22Rv1 (cell line): ENCODE measurements at regions not wholly inside any gene's neighbourhood (a gene's known extent, or its start where the extent isn't known, plus 50 kb on each side); places are given as distances from the start of the nearest gene placed in this dataset.
"Not testable (repeated sequence)": the region's sequence is repeated elsewhere in the genome, so short reads cannot be mapped to it uniquely, and the experiment has no call there.

ENCODE experiments used
- H3K27ac ChIP-seq: fragments of 450-650 bp; 2 replicates; pipeline ENCODE4 v1.5.1; 2017
- ZFX ChIP-seq: fragments of 450-650 bp; IDR thresholded peaks from 2 replicates; pipeline ENCODE4 v1.6.1; 2017; ENCODE audit warnings: antibody characterized with exemption, borderline replicate concordance
- TF ChIP-seq, protein P1 (sequence below): fragments of 450-650 bp; IDR thresholded peaks from 2 replicates; pipeline ENCODE4 v1.5.1; 2017; ENCODE audit warnings: mild to moderate bottlenecking

DNA sequence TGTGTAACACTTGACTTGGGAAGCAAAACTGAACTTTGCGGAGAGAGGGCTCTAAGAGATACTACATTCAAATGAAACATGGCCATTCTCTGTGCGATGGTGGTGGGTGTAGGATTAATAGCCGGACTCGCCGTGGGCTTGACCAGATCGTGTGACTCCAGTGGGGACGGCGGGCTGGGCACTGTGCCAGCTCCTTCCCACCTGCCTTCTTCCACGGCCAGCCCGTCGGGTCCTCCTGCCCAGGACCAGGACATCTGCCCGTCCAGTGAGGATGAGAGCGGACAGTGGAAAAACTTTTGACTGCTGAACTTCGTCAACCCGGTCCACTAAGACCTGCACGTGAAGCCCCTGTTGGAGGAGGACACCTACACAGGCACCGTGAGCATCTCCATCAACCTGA, 137.4 kb downstream of the OR4C45 start:
- no peak overlapping the region for H3K27ac ChIP-seq
- TF ChIP-seq ZFX: no peak
- TF ChIP-seq, protein P1, sequence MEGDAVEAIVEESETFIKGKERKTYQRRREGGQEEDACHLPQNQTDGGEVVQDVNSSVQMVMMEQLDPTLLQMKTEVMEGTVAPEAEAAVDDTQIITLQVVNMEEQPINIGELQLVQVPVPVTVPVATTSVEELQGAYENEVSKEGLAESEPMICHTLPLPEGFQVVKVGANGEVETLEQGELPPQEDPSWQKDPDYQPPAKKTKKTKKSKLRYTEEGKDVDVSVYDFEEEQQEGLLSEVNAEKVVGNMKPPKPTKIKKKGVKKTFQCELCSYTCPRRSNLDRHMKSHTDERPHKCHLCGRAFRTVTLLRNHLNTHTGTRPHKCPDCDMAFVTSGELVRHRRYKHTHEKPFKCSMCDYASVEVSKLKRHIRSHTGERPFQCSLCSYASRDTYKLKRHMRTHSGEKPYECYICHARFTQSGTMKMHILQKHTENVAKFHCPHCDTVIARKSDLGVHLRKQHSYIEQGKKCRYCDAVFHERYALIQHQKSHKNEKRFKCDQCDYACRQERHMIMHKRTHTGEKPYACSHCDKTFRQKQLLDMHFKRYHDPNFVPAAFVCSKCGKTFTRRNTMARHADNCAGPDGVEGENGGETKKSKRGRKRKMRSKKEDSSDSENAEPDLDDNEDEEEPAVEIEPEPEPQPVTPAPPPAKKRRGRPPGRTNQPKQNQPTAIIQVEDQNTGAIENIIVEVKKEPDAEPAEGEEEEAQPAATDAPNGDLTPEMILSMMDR: no peak

DNA sequence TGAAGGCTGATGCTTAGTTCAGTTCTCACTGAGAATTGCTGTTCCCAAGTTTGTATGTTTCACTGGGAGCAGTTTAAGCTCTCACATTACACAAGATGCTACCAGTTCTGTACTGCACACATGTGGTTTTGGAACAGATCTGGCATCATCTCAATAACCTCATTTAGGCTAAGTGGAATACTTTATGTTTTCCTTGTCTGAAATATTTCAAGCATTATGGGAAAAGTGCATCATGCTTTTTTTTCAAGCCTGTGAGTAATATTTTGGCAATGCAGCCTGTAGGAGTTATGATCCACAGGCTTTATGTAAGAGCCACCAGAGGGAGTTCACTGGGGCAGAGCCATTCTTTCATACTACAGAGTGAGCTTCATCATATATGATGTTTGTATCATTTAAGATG, 141.5 kb downstream of the OR4C45 start:
- H3K27ac ChIP-seq: no peak overlapping the region
- TF ChIP-seq, protein P1: peak; percentile 54
- TF ChIP-seq ZFX: no peak

- TF ChIP-seq ZFX: no peak
- TF ChIP-seq, protein P1: no peak
These were observed 142.3 kb downstream of the OR4C45 start for GRCh38 chr11:50174975-50175374.

DNA sequence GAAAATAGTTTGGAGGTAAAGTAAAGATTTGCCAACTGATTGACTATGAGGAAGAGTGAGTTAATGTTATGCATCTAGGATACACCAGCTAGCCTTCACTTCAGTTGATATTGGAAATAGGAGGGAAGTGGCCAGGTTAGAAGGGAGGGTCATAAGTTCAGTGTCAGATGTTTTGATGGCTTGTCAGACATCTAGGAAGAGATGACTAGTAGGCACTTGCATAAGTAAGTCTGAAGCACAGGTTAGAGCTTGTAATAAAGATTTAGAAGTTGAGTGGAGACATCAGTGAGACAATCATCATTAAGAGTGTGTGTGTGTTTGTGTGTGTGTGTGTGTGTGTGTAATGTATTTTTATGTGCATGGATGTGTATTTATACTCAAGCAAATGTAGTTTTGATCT, 146.1 kb downstream of the OR4C45 start:
- TF ChIP-seq ZFX: no peak
- TF ChIP-seq, protein P1: no peak
- no peak overlapping the region for H3K27ac ChIP-seq

More at GRCh38 chr11:50174975-50175374, 142.3 kb downstream of the OR4C45 start:
- no peak overlapping the region for H3K27ac ChIP-seq

DNA sequence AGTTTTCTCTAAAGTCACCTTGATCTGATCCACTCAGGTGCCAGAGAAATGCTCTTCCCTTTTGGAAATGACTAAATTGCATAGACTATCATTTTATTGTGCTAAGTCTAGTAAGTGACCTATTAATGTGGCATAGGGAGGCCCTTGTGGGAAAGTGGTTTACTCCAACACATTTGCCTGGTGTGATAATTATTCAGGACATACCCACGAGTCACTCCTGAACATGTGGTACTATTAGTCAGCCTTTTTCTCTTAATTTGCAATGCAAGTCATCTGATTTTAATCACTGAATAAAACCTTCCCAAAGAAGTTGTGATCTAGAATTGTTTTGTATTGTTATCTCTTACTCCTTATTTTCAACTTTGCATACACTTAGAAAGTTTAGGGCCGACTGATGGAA, 148.7 kb downstream of the OR4C45 start:
- H3K27ac ChIP-seq: no peak overlapping the region
- TF ChIP-seq, protein P1: no peak
- no peak for TF ChIP-seq ZFX

- TF ChIP-seq, protein P1: no peak
- no peak for TF ChIP-seq ZFX
These were observed 149.8 kb downstream of the OR4C45 start for GRCh38 chr11:50182486-50182885.

DNA sequence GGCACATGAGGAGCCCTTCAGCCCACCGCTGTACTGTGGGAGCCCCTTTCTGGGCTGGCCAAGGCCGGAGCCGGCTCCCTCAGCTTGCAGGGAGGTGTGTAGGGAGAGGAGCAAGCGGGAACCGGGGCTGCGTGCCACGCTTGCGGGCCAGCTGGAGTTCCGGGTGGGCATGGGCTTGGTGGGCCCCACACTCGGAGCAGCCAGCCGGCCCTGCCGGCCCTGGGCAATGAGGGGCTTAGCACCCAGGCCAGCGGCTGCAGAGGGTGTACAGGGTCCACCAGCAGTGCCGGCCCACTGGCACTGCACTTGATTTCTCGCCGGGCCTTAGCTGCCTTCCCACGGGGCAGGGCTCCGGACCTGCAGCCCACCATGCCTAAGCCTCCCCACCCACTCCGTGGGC, 150.5 kb downstream of the OR4C45 start:
- not testable (repeated sequence) for H3K27ac ChIP-seq

More at GRCh38 chr11:50182486-50182885, 149.8 kb downstream of the OR4C45 start:
- H3K27ac ChIP-seq: no peak overlapping the region

GRCh38 chr11:50186146-50186545, 153.5 kb downstream of the OR4C45 start:
- no peak for TF ChIP-seq ZFX

More at GRCh38 chr11:50186146-50186545, 153.5 kb downstream of the OR4C45 start:
- H3K27ac ChIP-seq: no peak overlapping the region
